Mucosa of descending colon (tissue), 3 donors: ENCODE measurements at regions not wholly inside any gene's neighbourhood (a gene's known extent, or its start where the extent isn't known, plus 50 kb on each side); places are given as distances from the start of the nearest gene placed in this dataset.

Source experiments
- ATAC-seq: fragments of 200-7000 bp; cut with Tn5 transposase; one replicate; pipeline ENCODE4 v1.9.1; 2020; ENCODE audit warnings: mild to moderate bottlenecking, moderate library complexity
- DNase-seq, 3 donors: peaks; one replicate each; pipeline ENCODE4 v3.0.0-alpha.2; 2020
- H3K36me3 ChIP-seq: fragments of 200-600 bp; one replicate; pipeline ENCODE4 v1.8.0; 2021; ENCODE audit warnings: low read depth, mild to moderate bottlenecking
- H3K4me1 ChIP-seq: fragments of 200-600 bp; one replicate; pipeline ENCODE4 v1.8.0; 2021; ENCODE audit warnings: low read depth, mild to moderate bottlenecking
- H3K4me3 ChIP-seq: fragments of 200-600 bp; one replicate; pipeline ENCODE4 v1.8.0; 2021; ENCODE audit warnings: mild to moderate bottlenecking
- H3K9me3 ChIP-seq: fragments of 200-600 bp; one replicate; pipeline ENCODE4 v1.8.0; 2021; ENCODE audit warnings: mild to moderate bottlenecking
- CTCF ChIP-seq: fragments of 200-600 bp; IDR thresholded peaks from one replicate; pipeline ENCODE4 v1.8.0; 2022; ENCODE audit warnings: antibody characterized with exemption, mild to moderate bottlenecking
- intact Hi-C, 2 donors: fragments of 100-400 bp; cut with DNase I in 1 of 2; cut with micrococcal nuclease in 1 of 2; formaldehyde crosslinking; loops; one replicate each; pipeline versions ENCODE4 v1.11.0 to v1.11.1; 2022; cut with DNase I, micrococcal nuclease
- donor health status: DM: no; HTN: no; CAD: no; lungs with moderate emphysema.
- donor health status: DM: no; HTN: no; CAD: no.
- donor health status: DM: no; HTN: yes; CAD: no.

- intact Hi-C loops = no loop called here
- TF ChIP-seq CTCF = no peak
- H3K4me1 ChIP-seq = no peaks in the 10 kb centered on the region
These were observed 1445.9 kb upstream of the TENM4 start for GRCh38 chr11:80886684-80887083.

GRCh38 chr11:80873310-80873999, 1432.6 kb upstream of the TENM4 start:
- no peak for TF ChIP-seq CTCF
- DNase-seq = no peak
- Histone ChIP-seq H3K4me1 (no peaks in the 10 kb centered on the region), H3K4me3 (no peak overlapping the region), H3K9me3 (no peaks in the 10 kb centered on the region), H3K36me3 (no peaks in the 10 kb centered on the region)
- ATAC-seq = peak; percentile 73
- intact Hi-C loops = no loop called here

More at GRCh38 chr11:80886684-80887083, 1445.9 kb upstream of the TENM4 start:
- Histone ChIP-seq H3K9me3 (no peaks in the 10 kb centered on the region), H3K4me3 (no peak overlapping the region), H3K36me3 (no peaks in the 10 kb centered on the region)
- no peak for DNase-seq
- no peak for ATAC-seq

- TF ChIP-seq CTCF = no peak
- no peak for ATAC-seq
- intact Hi-C loops = no loop called here
- no peak for DNase-seq
- Histone ChIP-seq H3K36me3 (no peaks in the 10 kb centered on the region), H3K4me3 (no peak overlapping the region), H3K4me1 (no peaks in the 10 kb centered on the region), H3K9me3 (no peaks in the 10 kb centered on the region)
These were observed 1431.4 kb upstream of the TENM4 start for GRCh38 chr11:80872116-80872728.

- DNase-seq = no peak
- TF ChIP-seq CTCF = no peak
- Histone ChIP-seq H3K4me1 (no peaks in the 10 kb centered on the region), H3K9me3 (no peaks in the 10 kb centered on the region), H3K4me3 (no peak overlapping the region), H3K36me3 (no peaks in the 10 kb centered on the region)
- intact Hi-C loops = no loop called here
- no peak for ATAC-seq
These were observed 1428.0 kb upstream of the TENM4 start for GRCh38 chr11:80868831-80869230.

- ATAC-seq = no peak
- Histone ChIP-seq H3K4me1 (no peaks in the 10 kb centered on the region), H3K36me3 (no peaks in the 10 kb centered on the region), H3K9me3 (no peaks in the 10 kb centered on the region), H3K4me3 (no peak overlapping the region)
- no peak for DNase-seq
- no peak for TF ChIP-seq CTCF
- intact Hi-C loops = no loop called here
These were observed 1421.2 kb upstream of the TENM4 start for GRCh38 chr11:80862011-80862410.
